ENCODE measurements at regions not wholly inside any gene's neighbourhood (a gene's known extent, or its start where the extent isn't known, plus 50 kb on each side); places are given as distances from the start of the nearest gene placed in this dataset.
"Not testable (repeated sequence)": the region's sequence is repeated elsewhere in the genome, so short reads cannot be mapped to it uniquely, and the experiment has no call there.

DNA sequence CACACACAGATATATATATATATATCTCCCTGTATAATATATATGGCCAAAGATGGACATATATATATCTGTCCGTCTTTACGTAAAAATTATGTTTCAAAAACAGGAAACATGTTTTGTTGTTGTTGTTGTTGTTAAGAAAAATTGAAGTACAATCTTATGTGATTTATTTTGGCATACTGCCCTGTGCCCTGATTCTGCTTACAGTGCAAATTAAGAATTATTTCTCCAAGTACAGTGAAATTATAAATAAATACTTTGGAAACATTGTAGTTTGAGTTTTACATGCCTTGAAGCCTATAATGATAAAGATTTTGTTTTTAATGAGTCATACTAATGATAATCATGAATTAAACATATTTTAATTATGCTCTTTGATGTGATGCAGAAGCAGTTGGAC lies 994.9 kb downstream of the DIPK2A start:
- Histone ChIP-seq H3K27ac (ENCODE audit: low read length, poor library complexity, severe bottlenecking) (no peak overlapping the region), H3K79me1 (replicated peaks; ENCODE audit: low read length, poor library complexity, severe bottlenecking) (no peaks in the 10 kb centered on the region), H3K14ac (ENCODE audit: low read length in 2 of 2) (no peak overlapping the region), H3K4me1 (ENCODE audit: control insufficient read depth, insufficient read depth, low read depth, low read length) (no peaks in the 10 kb centered on the region), H2BK12ac (ENCODE audit: low read length in 2 of 2) (no peak overlapping the region), H2BK120ac (ENCODE audit: low read depth, low read length) (no peak overlapping the region), H2AK5ac (ENCODE audit: low read length, severe bottlenecking) (no peak overlapping the region), H2BK15ac (ENCODE audit: low read depth, poor library complexity, severe bottlenecking) (no peak overlapping the region), H3K27me3 (ENCODE audit: control insufficient read depth in 1 of 2, insufficient read depth in 1 of 2, low read length in 2 of 2) (no peaks in the 10 kb centered on the region), H3K36me3 (ENCODE audit: control insufficient read depth in 1 of 2, insufficient read depth in 2 of 2, low read depth in 1 of 2, low read length in 2 of 2) (no peaks in the 10 kb centered on the region), H4K8ac (ENCODE audit: low read length) (no peak overlapping the region), H3K23ac (ENCODE audit: low read length in 2 of 2) (no peak overlapping the region), H2BK5ac (ENCODE audit: low read depth, low read length, poor library complexity, severe bottlenecking) (no peak overlapping the region), H2AFZ (ENCODE audit: low read depth, low read length) (no peak overlapping the region), H3K4me2 (ENCODE audit: low read length, poor library complexity, severe bottlenecking) (no peak overlapping the region), H3K18ac (ENCODE audit: low read depth in 1 of 2, low read length in 2 of 2) (no peak overlapping the region), H3K4ac (ENCODE audit: low read depth in 1 of 2, low read length in 2 of 2) (no peak overlapping the region), H4K91ac (ENCODE audit: low read length) (no peak overlapping the region), H3K4me3 (ENCODE audit: insufficient read depth in 1 of 2, low read depth in 1 of 2, low read length in 2 of 2) (no peak overlapping the region), H3K9me3 (ENCODE audit: control insufficient read depth, low read length) (no peaks in the 10 kb centered on the region), H3K9ac (ENCODE audit: low read length) (no peak overlapping the region)
- no peak for DNase-seq
- WGBS: no CpG with 5 or more reads among the region's 2 CpGs

DNA sequence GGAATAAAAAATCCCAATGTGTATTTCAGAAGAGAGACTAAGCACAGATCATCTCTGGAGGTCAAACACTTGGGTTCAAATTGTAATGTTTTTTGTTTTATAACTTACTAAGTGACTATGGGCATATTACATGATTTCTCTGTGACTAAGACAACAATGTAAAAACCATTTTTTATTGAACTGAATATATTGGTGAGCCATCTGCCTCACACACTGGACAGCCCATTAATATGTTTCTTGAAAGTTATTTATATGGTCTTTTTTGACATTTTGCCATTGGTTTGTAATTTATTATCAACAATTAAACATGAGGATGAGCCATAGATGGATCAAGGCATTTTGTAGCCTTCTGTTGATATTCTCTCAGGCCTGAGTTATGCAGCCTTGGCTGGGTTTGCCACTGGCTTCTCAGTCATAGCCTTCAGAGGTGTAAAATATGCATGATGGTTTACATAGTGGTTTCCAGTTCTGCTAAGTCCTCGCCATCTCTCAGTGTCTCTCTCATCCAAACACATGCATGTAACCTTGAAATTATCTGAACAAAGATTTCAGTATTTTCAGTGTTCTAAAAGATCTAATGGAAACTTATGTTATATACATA lies 997.2 kb downstream of the DIPK2A start:
- no peak overlapping the region for H3K18ac ChIP-seq (ENCODE audit: low read depth in 1 of 2, low read length in 2 of 2)
- H3K9me3 ChIP-seq (ENCODE audit: control insufficient read depth, low read length): no peaks in the 10 kb centered on the region
- no peak overlapping the region for H2BK5ac ChIP-seq (ENCODE audit: low read depth, low read length, poor library complexity, severe bottlenecking)
- H3K9ac ChIP-seq (ENCODE audit: low read length): no peak overlapping the region
- no peaks in the 10 kb centered on the region for H3K36me3 ChIP-seq (ENCODE audit: control insufficient read depth in 1 of 2, insufficient read depth in 2 of 2, low read depth in 1 of 2, low read length in 2 of 2)
- H3K4me1 ChIP-seq (ENCODE audit: control insufficient read depth, insufficient read depth, low read depth, low read length): no peaks in the 10 kb centered on the region
- H2BK15ac ChIP-seq (ENCODE audit: low read depth, poor library complexity, severe bottlenecking): no peak overlapping the region
- H2BK12ac ChIP-seq (ENCODE audit: low read length in 2 of 2): no peak overlapping the region
- no peaks in the 10 kb centered on the region for H3K27me3 ChIP-seq (ENCODE audit: control insufficient read depth in 1 of 2, insufficient read depth in 1 of 2, low read length in 2 of 2)
- no peak overlapping the region for H4K8ac ChIP-seq (ENCODE audit: low read length)
- no peaks in the 10 kb centered on the region for H3K79me1 ChIP-seq (replicated peaks; ENCODE audit: low read length, poor library complexity, severe bottlenecking)
- no peak overlapping the region for H3K4ac ChIP-seq (ENCODE audit: low read depth in 1 of 2, low read length in 2 of 2)
- no peak overlapping the region for H3K4me3 ChIP-seq (ENCODE audit: insufficient read depth in 1 of 2, low read depth in 1 of 2, low read length in 2 of 2)
- WGBS: no CpG with 5 or more reads among the region's 1 CpG
- no peak overlapping the region for H2AFZ ChIP-seq (ENCODE audit: low read depth, low read length)
- H3K27ac ChIP-seq (ENCODE audit: low read length, poor library complexity, severe bottlenecking): no peak overlapping the region
- no peak overlapping the region for H3K4me2 ChIP-seq (ENCODE audit: low read length, poor library complexity, severe bottlenecking)
- no peak overlapping the region for H2AK5ac ChIP-seq (ENCODE audit: low read length, severe bottlenecking)
- no peak overlapping the region for H3K23ac ChIP-seq (ENCODE audit: low read length in 2 of 2)
- H4K91ac ChIP-seq (ENCODE audit: low read length): no peak overlapping the region
- no peak overlapping the region for H3K14ac ChIP-seq (ENCODE audit: low read length in 2 of 2)
- H2BK120ac ChIP-seq (ENCODE audit: low read depth, low read length): no peak overlapping the region
- peak; percentile 67 for DNase-seq

DNA sequence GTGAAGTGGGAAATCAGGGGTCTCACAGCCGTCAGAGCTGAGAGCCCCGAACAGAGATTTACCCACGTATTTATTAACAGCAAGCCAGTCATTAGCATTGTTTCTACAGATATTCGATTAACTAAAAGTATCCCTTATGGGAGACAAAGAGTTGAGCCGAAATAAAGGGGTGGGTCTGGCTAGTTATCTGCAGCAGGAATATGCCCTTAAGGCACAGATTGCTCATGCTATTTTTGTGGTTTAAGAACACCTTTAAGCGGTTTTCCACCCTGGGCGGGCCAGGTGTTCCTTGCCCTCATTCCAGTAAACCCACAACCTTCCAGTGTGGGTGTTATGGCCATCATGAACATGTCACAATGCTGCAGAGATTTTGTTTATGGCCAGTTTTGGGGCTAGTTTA lies 1012.9 kb downstream of the DIPK2A start:
- not testable (repeated sequence) for H3K4ac ChIP-seq (ENCODE audit: low read depth in 1 of 2, low read length in 2 of 2); H2BK15ac ChIP-seq (ENCODE audit: low read depth, poor library complexity, severe bottlenecking); H4K8ac ChIP-seq (ENCODE audit: low read length); H3K9ac ChIP-seq (ENCODE audit: low read length); H4K91ac ChIP-seq (ENCODE audit: low read length); H2AFZ ChIP-seq (ENCODE audit: low read depth, low read length); H2AK5ac ChIP-seq (ENCODE audit: low read length, severe bottlenecking); H3K14ac ChIP-seq (ENCODE audit: low read length in 2 of 2); H3K27me3 ChIP-seq (ENCODE audit: control insufficient read depth in 1 of 2, insufficient read depth in 1 of 2, low read length in 2 of 2); H3K4me1 ChIP-seq (ENCODE audit: control insufficient read depth, insufficient read depth, low read depth, low read length); H3K23ac ChIP-seq (ENCODE audit: low read length in 2 of 2); H3K18ac ChIP-seq (ENCODE audit: low read depth in 1 of 2, low read length in 2 of 2); H3K9me3 ChIP-seq (ENCODE audit: control insufficient read depth, low read length); H2BK120ac ChIP-seq (ENCODE audit: low read depth, low read length); H3K4me3 ChIP-seq (ENCODE audit: insufficient read depth in 1 of 2, low read depth in 1 of 2, low read length in 2 of 2); H3K36me3 ChIP-seq (ENCODE audit: control insufficient read depth in 1 of 2, insufficient read depth in 2 of 2, low read depth in 1 of 2, low read length in 2 of 2); H3K27ac ChIP-seq (ENCODE audit: low read length, poor library complexity, severe bottlenecking); H2BK12ac ChIP-seq (ENCODE audit: low read length in 2 of 2); H3K79me1 ChIP-seq (replicated peaks; ENCODE audit: low read length, poor library complexity, severe bottlenecking); H2BK5ac ChIP-seq (ENCODE audit: low read depth, low read length, poor library complexity, severe bottlenecking); DNase-seq; H3K4me2 ChIP-seq (ENCODE audit: low read length, poor library complexity, severe bottlenecking)
- 95% methylated on average over 4 of the region's 7 CpGs for WGBS

DNA sequence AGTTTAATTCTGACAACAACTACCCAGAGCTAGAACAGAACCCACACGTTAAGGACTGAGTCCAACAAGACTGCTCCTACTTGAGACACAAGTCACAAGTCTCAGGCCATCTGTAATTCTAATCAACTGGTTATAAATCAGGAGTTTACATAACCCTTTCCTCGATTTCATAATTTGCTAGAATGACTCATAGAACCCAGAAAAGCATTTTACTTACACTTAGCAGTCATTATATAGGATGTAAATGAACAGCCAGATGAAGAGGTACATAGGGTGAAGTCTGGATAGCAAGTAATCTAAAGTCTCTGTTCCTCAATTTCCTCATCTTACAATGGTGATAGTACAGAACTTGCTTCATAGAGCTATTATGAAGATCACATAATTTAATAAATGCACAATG lies 1018.2 kb downstream of the DIPK2A start:
- Histone ChIP-seq H3K4me3 (ENCODE audit: insufficient read depth in 1 of 2, low read depth in 1 of 2, low read length in 2 of 2) (no peak overlapping the region), H3K4ac (ENCODE audit: low read depth in 1 of 2, low read length in 2 of 2) (no peak overlapping the region), H3K27ac (ENCODE audit: low read length, poor library complexity, severe bottlenecking) (no peak overlapping the region), H2AK5ac (ENCODE audit: low read length, severe bottlenecking) (no peak overlapping the region), H2BK12ac (ENCODE audit: low read length in 2 of 2) (no peak overlapping the region), H2BK15ac (ENCODE audit: low read depth, poor library complexity, severe bottlenecking) (no peak overlapping the region), H4K91ac (ENCODE audit: low read length) (no peak overlapping the region), H3K14ac (ENCODE audit: low read length in 2 of 2) (no peak overlapping the region), H3K18ac (ENCODE audit: low read depth in 1 of 2, low read length in 2 of 2) (no peak overlapping the region), H2BK5ac (ENCODE audit: low read depth, low read length, poor library complexity, severe bottlenecking) (no peak overlapping the region), H3K9me3 (ENCODE audit: control insufficient read depth, low read length) (no peaks in the 10 kb centered on the region), H3K36me3 (ENCODE audit: control insufficient read depth in 1 of 2, insufficient read depth in 2 of 2, low read depth in 1 of 2, low read length in 2 of 2) (no peaks in the 10 kb centered on the region), H3K9ac (ENCODE audit: low read length) (no peak overlapping the region), H3K27me3 (ENCODE audit: control insufficient read depth in 1 of 2, insufficient read depth in 1 of 2, low read length in 2 of 2) (no peaks in the 10 kb centered on the region), H4K8ac (ENCODE audit: low read length) (no peak overlapping the region), H2AFZ (ENCODE audit: low read depth, low read length) (no peak overlapping the region), H3K4me2 (ENCODE audit: low read length, poor library complexity, severe bottlenecking) (no peak overlapping the region), H3K79me1 (replicated peaks; ENCODE audit: low read length, poor library complexity, severe bottlenecking) (no peaks in the 10 kb centered on the region), H3K4me1 (ENCODE audit: control insufficient read depth, insufficient read depth, low read depth, low read length) (no peaks in the 10 kb centered on the region), H3K23ac (ENCODE audit: low read length in 2 of 2) (no peak overlapping the region), H2BK120ac (ENCODE audit: low read depth, low read length) (no peak overlapping the region)
- WGBS: 29% methylated on average over 1 of the region's 2 CpGs
- DNase-seq: peak; percentile 80
